ENCODE measurements at regions not wholly inside any gene's neighbourhood (a gene's known extent, or its start where the extent isn't known, plus 50 kb on each side); places are given as distances from the start of the nearest gene placed in this dataset.

DNA sequence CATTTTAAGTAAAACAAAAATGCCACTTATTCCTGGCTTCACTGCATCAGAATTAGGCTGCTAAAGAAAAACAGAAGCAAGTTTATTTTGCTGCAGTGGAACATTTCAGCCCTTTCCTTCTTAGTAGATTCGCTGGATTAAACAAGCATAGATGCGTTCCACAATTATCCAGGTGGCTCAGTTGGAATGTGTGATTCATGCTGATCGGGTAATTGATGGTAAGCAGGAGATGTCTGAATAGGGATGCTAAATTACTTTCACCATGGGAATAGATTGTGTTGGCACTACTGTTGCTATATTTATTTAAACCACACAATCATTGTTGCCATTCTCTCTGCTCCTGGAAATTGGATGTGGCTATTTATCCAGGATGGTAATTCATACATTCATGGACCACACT is 440.1 kb upstream of the DDI1 start:
- Mint-ChIP-seq H3K27ac (no peak overlapping the region), H3K4me1 (no peaks in the 10 kb centered on the region), H3K9me3 (peaks cover 3% of the 10 kb centered on the region), H3K4me3 (no peak overlapping the region), H3K27me3 (ENCODE audit: insufficient read depth, low read depth) (peaks cover 2% of the 10 kb centered on the region), H3K36me3 (no peaks in the 10 kb centered on the region)
- no peak overlapping the region for H3K4me3 ChIP-seq
- no peaks in the 10 kb centered on the region for H3K36me3 ChIP-seq
- DNase-seq (ENCODE audit: low spot score), result no peak
- H2AFZ ChIP-seq (replicated peaks), result no peak overlapping the region
- no peaks in the 10 kb centered on the region for H3K79me2 ChIP-seq (ENCODE audit: low read depth)
- no peaks in the 10 kb centered on the region for H3K9me3 ChIP-seq (ENCODE audit: low read depth)
- no peaks in the 10 kb centered on the region for H3F3A ChIP-seq (ENCODE audit: low read depth)
- TF ChIP-seq EZH2phosphoT487 (IDR thresholded peaks at IDR 0.05), result no peak
- no peak for TF ChIP-seq EZH2 (IDR thresholded peaks at IDR 0.05)
- TF ChIP-seq, protein P1, sequence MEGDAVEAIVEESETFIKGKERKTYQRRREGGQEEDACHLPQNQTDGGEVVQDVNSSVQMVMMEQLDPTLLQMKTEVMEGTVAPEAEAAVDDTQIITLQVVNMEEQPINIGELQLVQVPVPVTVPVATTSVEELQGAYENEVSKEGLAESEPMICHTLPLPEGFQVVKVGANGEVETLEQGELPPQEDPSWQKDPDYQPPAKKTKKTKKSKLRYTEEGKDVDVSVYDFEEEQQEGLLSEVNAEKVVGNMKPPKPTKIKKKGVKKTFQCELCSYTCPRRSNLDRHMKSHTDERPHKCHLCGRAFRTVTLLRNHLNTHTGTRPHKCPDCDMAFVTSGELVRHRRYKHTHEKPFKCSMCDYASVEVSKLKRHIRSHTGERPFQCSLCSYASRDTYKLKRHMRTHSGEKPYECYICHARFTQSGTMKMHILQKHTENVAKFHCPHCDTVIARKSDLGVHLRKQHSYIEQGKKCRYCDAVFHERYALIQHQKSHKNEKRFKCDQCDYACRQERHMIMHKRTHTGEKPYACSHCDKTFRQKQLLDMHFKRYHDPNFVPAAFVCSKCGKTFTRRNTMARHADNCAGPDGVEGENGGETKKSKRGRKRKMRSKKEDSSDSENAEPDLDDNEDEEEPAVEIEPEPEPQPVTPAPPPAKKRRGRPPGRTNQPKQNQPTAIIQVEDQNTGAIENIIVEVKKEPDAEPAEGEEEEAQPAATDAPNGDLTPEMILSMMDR (IDR thresholded peaks at IDR 0.05), result no peak
- H3K4me1 ChIP-seq, result no peaks in the 10 kb centered on the region
- H3K4me2 ChIP-seq, result no peak overlapping the region
- no peaks in the 10 kb centered on the region for H4K20me1 ChIP-seq (ENCODE audit: low read depth)
- no peak overlapping the region for H3K27ac ChIP-seq
- H3K9ac ChIP-seq, result no peak overlapping the region
- H3K27me3 ChIP-seq, result no peaks in the 10 kb centered on the region

DNA sequence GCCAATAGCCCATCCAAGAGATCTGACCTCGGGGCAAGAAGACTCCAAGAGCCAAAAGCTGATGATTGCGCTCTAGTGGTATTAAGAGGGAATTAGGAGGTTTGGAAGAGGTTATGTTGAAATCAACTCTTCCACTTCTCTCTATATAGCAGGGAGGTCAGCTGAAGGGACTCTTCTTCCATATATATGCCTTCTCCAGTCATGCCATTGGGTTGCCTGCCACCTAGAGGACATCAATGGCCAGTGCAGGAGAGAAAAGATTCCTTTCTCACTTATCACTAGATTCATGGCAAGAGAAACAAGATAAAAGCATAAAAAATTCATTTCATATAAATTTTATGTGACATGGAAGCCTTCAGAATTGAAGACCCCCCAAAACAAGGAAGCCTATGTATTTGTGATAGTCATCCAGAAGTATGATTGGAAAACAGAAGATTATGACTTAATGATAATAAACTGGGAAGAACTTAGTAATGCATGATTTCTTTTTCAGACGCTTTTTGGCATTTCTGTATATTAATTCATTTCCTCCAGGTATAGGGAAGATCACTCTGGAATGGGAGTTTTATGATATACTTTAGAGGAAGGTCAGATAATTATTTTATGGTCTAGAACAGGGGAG is 435.1 kb upstream of the DDI1 start:
- Histone ChIP-seq H3K4me1 (no peaks in the 10 kb centered on the region), H3K4me2 (no peak overlapping the region), H3K27me3 (no peaks in the 10 kb centered on the region), H3K27ac (no peak overlapping the region), H4K20me1 (ENCODE audit: low read depth) (no peaks in the 10 kb centered on the region), H3K4me3 (no peak overlapping the region), H2AFZ (replicated peaks) (no peak overlapping the region), H3K79me2 (ENCODE audit: low read depth) (no peaks in the 10 kb centered on the region), H3K9me3 (ENCODE audit: low read depth) (no peaks in the 10 kb centered on the region), H3K9ac (no peak overlapping the region), H3F3A (ENCODE audit: low read depth) (no peaks in the 10 kb centered on the region), H3K36me3 (no peaks in the 10 kb centered on the region)
- no peaks in the 10 kb centered on the region for H3K9me3 Mint-ChIP-seq
- H3K4me3 Mint-ChIP-seq, result no peak overlapping the region
- no peak overlapping the region for H3K27ac Mint-ChIP-seq
- no peaks in the 10 kb centered on the region for H3K36me3 Mint-ChIP-seq
- TF ChIP-seq, protein P1 (IDR thresholded peaks at IDR 0.05), result peak; percentile 95
- TF ChIP-seq EZH2 (IDR thresholded peaks at IDR 0.05), result no peak
- no peaks in the 10 kb centered on the region for H3K4me1 Mint-ChIP-seq
- peaks cover 5% of the 10 kb centered on the region for H3K27me3 Mint-ChIP-seq (ENCODE audit: insufficient read depth, low read depth)
- peak; percentile 67 for DNase-seq (ENCODE audit: low spot score)

DNA sequence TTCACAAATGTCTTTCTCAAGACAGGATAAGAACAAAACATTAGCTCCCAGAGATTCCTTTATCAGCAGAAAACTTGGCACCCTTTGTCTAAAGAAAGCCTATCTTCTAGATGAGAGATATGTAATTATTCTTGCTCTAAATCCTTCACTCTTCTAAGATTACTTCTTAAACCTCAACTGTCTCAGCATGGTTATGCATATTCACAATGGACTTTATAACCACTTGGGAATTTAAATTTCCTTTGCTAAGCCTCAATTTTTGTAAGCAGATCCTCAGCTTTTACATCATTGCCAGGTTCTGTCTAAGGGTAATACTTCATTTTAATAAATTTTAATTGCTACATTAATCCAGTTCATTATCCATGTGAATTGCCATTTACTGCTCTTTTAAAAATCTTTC is 433.6 kb upstream of the DDI1 start:
- Mint-ChIP-seq H3K9me3 (no peaks in the 10 kb centered on the region), H3K27ac (no peak overlapping the region), H3K4me1 (no peaks in the 10 kb centered on the region), H3K4me3 (no peak overlapping the region), H3K27me3 (ENCODE audit: insufficient read depth, low read depth) (peaks cover 5% of the 10 kb centered on the region), H3K36me3 (no peaks in the 10 kb centered on the region)
- Histone ChIP-seq H2AFZ (replicated peaks) (no peak overlapping the region), H3F3A (ENCODE audit: low read depth) (no peaks in the 10 kb centered on the region), H3K27me3 (no peaks in the 10 kb centered on the region), H3K4me2 (no peak overlapping the region), H4K20me1 (ENCODE audit: low read depth) (no peaks in the 10 kb centered on the region), H3K9ac (no peak overlapping the region), H3K4me3 (no peak overlapping the region), H3K36me3 (no peaks in the 10 kb centered on the region), H3K79me2 (ENCODE audit: low read depth) (no peaks in the 10 kb centered on the region), H3K4me1 (no peaks in the 10 kb centered on the region), H3K27ac (no peak overlapping the region), H3K9me3 (ENCODE audit: low read depth) (no peaks in the 10 kb centered on the region)
- no peak for DNase-seq (ENCODE audit: low spot score)
- no peak for TF ChIP-seq EZH2 (IDR thresholded peaks at IDR 0.05)
- TF ChIP-seq, protein P1 (IDR thresholded peaks at IDR 0.05), result no peak
- no peak for TF ChIP-seq EZH2phosphoT487 (IDR thresholded peaks at IDR 0.05)
